LNCAP (cell line): ENCODE measurements at regions not wholly inside any gene's neighbourhood (a gene's known extent, or its start where the extent isn't known, plus 50 kb on each side); places are given as distances from the start of the nearest gene placed in this dataset.

Experiments
- CTCF ChIP-seq: fragments of 450-650 bp; IDR thresholded peaks from 2 replicates; pipeline ENCODE4 v1.5.1; 2017; ENCODE audit warnings: mild to moderate bottlenecking

GRCh38 chr13:106680796-106681472, 113.0 kb upstream of the ARGLU1 start:
- TF ChIP-seq CTCF: no peak

GRCh38 chr13:106678646-106679418, 110.9 kb upstream of the ARGLU1 start:
- TF ChIP-seq CTCF: no peak

- no peak for TF ChIP-seq CTCF
Measured at GRCh38 chr13:106675311-106675710, 107.4 kb upstream of the ARGLU1 start.

GRCh38 chr13:106660746-106661625, 93.0 kb upstream of the ARGLU1 start:
- no peak for TF ChIP-seq CTCF

- TF ChIP-seq CTCF: no peak
Measured at GRCh38 chr13:106657104-106657503, 89.2 kb upstream of the ARGLU1 start.

GRCh38 chr13:106656186-106656585, 88.2 kb upstream of the ARGLU1 start:
- TF ChIP-seq CTCF: no peak

GRCh38 chr13:106651442-106651841, 83.5 kb upstream of the ARGLU1 start:
- no peak for TF ChIP-seq CTCF
